ENCODE measurements at regions not wholly inside any gene's neighbourhood (a gene's known extent, or its start where the extent isn't known, plus 50 kb on each side); places are given as distances from the start of the nearest gene placed in this dataset.

DNA sequence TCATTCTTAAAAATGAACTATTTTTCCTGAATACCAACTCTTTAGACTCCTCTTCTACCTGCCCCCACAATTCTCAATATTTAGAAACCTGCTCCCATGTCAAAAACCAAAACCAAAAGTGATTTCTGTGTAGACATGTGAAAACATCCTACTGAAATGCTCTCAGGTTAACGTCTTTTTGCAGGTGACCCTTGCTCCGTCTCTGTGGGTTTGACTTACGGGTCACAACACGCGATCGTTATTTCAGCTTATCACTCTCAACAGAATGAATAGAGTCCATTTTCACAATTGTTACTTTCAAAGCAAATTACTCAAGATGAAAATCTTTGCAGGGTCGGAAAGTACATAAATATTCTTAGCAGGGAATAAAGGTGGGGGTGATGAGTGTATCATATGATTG is 456.3 kb upstream of the SGCD start:
- no peak for DNase-seq

DNA sequence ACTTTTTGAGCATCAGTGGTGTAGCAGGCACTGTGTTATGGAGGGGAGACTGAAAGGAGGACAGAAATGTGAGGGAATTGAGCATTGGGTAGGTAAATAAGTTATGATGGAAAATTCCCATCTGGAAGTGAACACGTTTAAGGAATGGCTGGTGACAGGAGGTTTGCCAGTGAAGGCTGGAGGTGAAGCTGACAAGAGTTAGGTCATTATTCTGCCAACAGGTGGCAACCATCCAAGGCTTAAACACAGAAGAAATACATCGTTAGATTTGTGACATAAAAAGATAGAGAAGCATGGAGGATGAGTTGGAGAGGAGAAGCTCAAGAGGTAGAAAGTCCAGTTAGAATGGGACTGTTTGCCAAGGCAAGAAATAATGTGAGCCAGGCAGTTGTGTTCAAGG is 455.3 kb upstream of the SGCD start:
- no peak for DNase-seq

DNA sequence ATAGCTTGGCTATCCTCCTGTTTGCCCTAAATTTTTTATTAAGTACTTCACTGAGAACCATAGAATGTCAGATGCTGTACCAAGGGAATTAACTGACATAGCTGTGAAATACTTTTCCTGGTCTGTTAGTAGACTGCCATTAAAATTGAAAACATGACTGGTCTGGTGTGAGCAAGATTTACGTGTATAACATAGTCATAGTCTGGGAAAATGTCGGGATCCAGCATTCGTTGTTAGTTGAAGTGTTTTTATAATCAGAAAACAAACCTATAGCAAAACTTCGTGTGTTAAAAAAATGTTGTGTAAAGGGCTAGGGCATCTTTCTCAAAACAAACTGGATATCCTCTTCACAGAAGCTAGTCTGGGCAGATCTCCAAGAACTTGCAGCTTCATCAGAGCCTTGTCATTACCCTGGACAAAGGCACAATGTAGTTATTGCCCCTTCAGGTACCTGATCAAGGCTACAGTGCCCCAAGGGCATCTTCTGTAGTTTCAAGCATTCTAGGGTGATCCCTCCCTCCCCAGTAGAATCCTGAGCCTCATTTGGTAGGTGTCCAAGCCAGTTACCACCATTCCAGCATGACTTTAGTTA is 454.2 kb upstream of the SGCD start:
- no peak for DNase-seq

DNA sequence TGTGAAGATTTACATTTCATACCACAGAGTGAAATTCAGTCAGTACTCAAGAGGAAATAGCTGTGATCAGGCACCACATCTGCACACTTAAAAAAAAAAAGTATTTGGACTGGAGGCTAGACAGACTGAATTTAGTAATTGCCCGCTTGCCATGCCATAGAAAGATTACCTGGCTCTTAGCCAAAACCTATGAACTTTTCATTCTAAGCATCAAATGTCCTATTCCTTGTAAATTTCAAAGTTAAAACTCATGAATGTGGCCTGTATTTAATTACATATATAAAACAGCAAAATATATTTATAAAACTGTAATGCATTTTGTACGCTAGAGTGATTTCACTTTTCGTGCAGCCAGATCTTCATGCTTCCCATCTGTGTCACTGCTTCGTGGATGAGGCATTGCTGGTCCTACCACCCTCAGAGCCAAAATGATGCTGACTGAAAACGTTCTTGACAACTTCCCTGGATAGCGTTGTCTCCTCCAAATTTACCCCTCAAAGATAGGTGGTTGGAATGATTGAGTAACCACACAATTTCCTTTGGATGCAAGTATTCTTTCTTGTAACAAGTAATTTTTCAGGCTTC is 447.9 kb upstream of the SGCD start:
- no peak for DNase-seq

DNA sequence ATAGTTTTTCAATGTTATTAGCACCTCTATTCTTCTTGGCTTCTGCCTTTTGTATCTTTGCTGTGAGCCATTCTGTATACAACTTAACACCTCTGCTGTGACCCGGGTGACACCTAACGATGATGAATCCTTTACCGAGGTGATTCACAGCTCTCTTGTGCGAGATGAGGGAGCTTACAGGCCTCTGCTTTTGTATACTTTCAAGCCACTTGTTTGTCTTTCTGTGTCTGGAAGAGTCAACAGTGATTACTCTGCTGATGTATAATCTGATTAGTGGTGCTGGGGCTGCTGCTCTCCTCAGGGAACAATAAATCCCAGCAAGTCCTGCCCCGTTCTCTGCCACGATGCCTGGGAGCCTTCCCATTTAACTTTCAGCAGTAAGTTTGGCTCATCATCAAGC is 442.9 kb upstream of the SGCD start:
- no peak for DNase-seq

DNA sequence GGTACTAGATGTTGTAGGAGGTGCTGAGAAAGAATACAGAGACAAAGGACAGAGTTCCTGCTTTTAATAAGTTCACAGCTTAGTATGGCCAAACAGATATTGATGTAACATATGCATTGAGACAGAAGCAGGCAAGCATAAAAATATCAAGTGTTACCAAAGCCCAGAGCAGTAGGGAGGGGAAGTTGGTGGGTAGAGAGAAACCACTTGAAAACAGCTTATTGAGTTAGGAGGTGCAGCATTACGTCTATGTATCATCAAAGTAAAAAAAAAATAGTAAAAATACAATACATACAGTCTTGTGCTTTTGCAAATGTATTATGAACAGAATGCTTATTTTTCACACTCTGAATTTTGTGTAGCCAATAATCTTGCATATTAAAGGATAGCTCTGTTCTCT is 441.8 kb upstream of the SGCD start:
- DNase-seq, result no peak

DNA sequence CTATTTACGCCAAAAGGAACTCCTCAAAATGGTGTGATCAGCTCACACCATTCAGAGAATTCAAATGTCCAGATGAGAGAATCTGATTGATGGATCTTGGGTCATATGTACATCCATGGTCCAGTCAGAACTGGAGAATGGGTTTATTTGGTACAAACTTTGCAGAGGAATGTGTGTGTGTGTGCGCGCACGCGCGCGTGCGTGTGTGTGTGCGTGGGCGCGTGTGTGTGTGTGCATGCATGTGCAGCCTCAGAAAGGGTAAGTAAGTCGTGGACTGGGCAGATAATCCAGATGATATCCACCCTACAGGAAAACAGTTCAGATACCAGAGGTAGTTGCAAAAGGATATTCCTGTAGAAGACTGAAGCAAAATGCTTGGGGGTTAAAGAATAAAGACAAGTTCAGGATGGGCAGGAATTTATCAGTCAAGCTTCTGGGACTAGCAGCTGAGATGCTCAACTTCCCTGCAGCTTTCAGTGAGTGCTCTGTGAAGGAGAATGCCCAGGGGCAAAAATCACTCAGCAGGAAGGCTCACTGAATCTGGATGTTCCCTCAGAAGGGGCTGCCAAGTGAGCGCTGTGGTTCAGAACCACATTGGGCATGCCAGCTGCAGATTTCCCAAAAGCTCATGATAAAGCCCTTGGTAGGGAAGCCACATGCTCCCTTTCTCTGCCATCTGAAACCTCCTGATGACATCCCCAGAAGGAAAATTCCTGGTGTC is 440.5 kb upstream of the SGCD start:
- DNase-seq, result no peak

DNA sequence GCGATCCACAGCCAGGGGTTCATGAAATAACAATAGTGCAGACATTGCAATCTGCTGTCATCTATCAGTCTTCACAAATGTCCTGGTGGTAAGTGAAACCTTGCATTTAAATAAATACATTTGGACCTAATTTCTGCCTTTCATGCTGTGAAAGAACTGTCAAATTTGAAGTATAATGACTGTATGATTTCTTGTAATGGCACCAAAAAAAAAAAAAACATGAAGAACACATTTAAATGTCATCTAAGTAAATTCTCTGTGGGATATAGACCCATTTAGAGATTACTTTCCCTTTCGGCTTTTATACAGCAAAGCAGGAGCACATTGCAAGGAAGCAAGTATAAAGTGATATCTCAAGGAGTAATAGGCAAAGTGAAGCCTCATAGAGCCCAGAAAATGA is 431.5 kb upstream of the SGCD start:
- no peak for DNase-seq

DNA sequence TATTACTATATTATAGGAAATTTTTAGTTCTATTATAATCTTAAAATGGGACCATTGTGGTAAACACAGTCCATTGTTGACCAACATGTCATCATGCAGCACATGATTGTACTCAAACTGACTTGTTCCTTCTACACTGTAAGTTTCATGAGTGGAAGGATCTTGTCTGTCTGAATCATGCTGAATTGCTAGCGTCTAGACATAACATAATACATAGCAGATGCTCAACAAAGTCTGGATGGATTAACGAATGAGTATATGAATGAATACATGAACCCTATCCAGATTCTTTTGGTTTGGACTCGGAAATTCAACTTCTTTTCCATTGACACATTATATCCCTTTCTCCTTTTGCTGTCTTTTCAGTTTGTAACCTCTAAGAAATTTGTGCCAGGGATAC is 429.2 kb upstream of the SGCD start:
- no peak for DNase-seq

DNA sequence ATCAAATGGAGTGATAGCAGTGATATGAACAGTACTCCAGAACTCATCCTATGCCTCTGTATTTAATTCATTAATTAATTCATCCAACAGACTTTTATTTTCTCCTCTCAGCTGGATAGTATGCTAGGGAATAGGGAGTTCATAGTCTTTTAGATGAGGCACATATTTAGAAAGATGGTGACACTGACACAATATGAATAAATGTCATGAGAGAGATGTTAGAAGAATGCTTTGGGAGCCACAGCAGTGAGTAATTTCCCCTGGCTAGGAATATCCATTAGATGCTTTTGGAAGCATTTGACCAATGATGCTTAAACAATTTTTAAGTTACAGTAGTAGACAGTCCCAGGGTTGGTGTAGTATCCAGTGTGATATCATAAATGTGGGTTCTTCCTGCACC is 428.7 kb upstream of the SGCD start:
- no peak for DNase-seq

DNA sequence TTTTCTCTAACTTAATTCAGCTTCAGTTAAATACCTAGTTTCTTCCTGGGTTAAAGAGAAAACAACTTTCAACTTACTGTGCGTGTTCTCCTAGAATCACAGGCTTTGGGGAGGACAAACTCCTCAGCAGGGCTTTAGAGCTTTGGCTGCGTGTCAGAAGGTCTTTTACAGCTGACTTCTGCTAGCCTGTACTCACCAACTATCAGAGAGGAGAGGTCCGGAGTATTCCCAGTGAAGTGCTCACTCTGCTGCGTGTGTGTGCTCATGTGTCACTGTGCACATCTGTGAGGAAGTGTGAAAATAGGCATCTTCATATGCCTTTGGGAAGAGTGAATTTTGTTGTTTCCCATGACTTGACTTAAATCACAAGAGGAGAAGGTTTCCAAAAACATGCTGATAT is 423.2 kb upstream of the SGCD start:
- DNase-seq, result no peak

DNA sequence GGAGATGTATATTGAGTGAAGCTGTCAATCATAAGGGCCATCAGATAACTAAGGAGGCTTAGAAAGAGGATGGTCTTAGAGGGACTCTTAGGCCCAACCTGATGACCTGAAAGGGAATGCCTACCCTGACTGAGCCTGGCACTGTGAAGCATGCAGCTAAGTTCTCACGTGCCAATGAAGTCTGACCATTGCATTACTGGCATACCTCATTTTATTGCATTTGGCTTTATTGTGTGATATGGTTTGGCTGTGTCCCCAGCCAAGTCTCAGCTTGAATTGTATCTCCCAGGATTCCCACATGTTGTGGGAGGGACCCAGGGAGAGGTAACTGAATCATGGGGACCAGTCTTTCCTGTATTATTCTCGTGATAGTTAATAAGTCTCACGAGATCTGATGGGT is 421.6 kb upstream of the SGCD start:
- no peak for DNase-seq

DNA sequence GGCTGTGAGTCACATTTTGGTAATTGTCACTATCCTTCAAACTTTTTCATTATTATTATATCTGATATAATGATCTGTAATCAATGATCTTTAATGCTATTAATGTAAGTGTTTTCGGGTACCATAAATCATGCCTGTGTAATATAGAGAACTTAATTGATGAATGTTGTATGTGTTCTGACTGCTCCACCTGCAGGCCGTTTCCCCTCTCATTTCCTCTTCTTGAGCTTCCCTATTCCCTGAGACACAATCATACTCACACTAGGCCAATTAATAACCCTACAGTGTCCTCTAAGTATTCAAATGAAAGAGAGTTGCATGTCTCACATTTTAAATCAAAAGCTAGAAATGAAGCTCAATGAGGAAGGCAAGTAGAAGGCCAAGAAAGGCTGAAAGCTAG is 420.9 kb upstream of the SGCD start:
- DNase-seq, result no peak

DNA sequence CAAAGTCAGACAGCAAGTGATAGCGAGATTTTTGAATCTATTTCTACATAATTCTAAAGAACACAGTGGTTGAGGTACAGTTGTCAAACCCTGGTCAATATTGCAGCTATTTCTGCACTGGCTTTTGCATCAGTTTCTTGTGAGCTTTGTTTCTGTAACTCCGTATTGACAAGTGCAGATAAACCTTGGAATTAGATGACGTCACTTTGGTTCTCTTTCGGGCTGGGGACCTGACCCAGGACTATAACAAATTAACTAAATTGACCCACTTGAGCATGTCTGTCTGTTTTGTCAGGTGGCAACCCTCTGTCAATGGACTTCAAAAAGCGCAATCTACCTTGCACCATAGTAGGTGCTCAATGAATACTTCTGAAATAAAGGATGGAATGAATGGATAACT is 418.4 kb upstream of the SGCD start:
- no peak for DNase-seq

DNA sequence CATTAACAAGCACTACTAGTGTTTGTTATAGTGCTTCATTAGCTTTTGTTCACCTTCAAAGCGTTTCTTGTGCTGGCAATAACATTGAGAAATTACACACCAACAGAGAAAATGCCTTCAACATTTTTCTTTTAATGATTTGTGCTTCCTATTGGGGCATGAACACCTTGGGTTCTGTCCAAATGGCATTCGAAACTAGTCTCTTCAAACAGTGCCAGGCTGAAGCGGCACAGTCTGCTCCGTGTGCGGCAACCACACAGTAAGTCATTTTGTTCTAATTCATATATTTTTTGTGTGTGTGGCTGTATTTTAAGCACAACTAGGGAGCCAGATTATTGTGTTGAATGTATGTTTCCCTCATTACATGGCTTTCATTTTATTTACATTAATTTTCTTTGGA is 414.7 kb upstream of the SGCD start:
- no peak for DNase-seq

DNA sequence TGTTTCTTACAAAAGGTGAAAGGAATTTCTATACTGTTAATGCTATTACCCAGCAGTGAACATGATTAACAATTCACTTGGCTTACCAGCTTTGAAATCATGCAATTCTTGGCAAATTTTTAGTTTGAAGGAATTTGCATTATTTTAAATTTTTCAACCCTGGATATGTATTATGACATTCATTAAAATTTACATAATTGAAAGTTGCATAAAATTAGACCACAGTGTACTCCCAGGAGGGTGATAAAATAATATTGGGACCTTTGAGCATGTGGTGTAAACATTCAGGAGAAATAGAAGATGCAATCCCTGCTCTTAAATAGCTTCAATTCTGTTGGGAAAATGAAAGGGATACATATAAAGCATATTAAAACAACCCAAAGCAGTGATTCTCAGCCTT is 412.2 kb upstream of the SGCD start:
- no peak for DNase-seq

DNA sequence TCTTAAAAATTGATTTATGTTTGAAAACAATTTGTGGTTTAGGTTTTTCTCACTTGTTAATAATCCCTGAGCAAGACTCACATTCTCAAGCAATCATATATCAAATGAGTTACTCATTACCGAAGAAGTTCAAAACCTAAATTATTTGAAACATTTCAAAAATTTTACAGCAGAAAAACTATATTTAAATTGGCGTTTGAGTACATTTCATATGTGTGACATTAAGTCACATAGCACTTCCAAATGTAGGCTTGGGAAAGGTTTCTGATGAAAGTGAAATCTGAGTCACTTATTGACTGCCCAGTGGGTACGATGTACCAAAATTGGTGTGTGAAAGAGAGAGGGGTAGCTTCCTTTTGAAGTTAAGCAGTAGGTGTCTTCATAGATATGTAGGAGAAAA is 411.4 kb upstream of the SGCD start:
- no peak for DNase-seq

DNA sequence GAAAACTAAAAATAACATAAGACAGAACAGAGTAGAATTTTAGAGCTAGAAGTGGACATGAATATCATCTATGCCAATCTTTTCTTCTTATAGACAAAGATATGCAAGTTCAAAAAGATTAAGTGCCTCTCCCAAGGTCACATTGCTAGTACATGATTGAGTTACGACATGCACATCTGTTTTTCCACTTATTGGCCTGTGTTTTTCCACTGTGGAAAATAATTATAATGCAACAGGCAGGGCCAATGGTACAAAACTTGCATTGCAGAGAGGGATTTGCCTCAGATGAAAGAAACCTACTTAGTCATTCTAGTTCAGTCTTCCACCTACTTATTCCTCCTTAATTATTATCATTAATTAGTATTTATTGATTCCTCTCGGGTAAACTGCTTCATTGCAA is 407.8 kb upstream of the SGCD start:
- no peak for DNase-seq

DNA sequence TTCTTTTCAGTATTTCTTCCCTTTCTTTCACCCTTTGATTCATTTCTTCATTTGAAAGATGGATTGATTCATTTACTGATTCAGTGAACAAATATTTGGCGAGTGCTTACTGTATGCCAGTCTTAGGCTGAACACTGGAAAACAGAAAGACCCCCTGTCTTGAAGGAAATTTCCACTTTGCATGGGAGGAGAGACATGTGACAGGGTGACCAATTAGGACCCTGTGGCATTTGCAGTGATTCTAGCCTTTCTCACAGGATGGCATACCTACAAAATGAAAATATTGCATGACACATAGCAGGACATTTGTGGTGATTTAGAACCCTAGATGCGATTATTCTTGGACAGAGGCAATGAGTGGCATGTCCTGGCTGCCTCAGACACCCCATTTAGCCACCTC is 407.2 kb upstream of the SGCD start:
- DNase-seq, result no peak

DNA sequence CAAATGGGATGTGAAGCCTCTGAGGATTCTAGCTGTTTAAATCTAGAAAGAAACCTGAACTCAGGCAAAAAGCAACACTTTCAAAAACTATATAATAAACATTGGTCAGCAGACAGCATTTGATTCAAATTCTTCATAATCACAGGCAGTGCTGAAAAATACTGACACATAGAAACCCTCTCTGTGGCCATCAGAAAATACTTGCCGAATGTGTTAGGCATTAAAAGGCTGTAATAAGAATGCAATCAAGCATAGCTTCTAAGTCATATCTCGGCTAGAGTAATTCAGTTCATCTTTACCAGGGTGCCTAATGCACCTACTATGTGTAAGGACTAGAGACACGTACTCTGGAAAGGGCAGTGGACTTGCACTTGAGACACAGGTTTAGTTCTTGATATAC is 405.3 kb upstream of the SGCD start:
- no peak for DNase-seq

DNA sequence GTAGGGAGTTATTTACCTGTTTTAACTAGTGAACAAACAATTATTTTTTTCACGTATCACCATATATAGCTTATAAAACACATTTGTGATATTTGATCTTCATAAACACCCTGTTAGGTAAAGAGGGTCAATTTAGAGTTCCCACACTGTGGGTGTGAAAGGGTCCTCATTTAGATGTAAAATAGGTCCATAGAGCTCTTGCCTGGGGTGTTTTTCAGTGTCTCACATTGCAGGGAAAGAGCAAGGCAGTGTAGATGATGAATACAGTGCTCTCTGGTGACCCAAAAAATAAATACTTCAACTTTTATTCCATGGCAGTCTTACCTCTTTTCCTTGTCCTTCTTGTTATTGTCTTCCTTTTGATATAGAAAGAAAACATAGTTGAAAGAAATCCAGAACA is 403.2 kb upstream of the SGCD start:
- no peak for DNase-seq

DNA sequence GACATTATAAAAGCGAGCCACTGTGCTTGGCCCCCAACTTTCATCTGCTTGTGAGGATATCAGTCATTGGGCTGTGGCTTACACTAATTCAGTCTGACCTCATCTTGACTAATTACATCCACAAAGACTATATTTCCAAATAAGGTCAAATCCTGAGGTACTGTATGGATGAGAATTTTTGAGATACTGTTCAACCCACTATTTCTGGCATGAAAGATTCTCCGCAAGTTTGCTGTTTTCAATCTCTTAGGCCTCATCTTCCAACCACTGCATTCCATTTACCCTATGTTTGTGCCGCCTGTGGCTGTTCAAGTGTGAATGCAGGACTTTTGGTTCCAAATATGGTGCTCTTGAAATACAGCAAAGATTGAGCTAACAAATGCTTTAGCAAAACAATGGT is 400.9 kb upstream of the SGCD start:
- no peak for DNase-seq

DNA sequence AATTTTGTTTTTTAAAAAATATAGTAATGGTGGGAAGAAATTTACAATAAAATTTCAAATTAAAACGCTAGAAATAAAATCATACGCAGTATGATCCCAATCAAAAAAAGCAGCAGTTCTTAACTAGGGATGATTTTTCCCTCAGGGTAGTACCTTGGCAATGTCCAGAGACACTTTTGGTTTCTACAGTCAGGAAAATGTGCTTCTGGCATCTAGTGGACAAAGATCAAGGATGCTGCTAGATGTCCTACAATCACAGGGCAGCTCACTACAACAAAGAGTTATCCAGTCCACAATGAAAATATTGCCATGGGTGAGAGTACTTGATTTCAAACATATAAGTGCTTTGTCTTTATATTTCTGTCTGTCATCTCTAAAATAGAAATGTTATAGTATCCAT is 400.2 kb upstream of the SGCD start:
- DNase-seq, result no peak

DNA sequence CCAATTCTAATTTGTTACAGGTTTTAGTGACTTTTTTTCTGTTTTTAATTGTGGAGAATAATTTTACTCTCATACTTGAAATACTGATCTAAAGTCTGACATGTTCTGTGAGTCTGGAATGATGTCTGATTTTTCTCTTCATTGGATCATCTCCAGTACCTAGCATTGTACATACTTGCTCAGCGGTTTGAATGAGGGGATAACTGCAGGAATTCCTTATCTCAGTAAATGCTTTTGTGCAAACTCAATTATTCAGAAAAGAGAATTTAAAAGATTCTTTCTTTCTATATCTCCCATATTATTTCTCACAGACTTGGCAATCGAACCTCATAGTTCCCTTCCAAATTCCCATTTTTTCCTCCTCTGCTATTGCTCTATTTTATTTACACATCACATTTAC is 397.9 kb upstream of the SGCD start:
- DNase-seq, result no peak

DNA sequence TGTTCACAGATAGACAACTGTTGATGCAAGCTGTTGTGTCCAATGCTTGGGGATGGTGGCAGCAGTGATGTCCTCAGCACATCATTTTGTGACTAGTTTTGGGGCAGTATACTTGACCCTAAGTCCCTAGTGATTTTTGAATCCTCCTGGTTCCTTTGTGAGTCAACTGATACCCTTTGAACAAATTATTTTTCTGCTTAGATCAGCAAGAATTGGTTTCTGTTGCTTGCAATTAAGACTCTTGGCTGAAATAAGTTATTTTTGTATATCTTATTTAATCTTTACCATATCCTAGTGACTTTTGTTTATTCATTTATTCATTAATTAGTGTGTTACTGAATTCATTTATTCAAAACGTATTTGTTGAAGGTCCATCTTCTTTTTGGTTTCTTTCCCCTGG is 392.0 kb upstream of the SGCD start:
- no peak for DNase-seq

Measured in NCI-H526 (cell line).